ENCODE measurements at regions not wholly inside any gene's neighbourhood (a gene's known extent, or its start where the extent isn't known, plus 50 kb on each side); places are given as distances from the start of the nearest gene placed in this dataset.

DNA sequence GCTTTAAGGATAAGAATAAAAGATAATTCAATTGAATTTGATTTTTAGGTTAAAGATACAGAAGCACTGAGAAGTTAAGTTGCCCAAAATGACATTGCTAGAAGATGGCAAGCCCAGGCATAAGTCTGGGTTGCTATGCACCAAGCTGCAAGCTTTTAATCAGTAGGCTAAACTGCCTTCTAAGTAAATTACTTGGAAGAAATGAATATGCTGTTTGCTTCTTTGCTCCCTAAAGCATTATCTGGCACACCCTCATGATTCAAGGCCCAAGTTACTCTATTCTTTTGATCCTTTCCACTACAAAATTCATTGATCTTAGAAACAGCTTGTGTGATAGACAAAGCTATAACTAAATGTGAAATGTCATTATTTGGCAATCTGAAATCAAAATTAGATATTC, 1991.1 kb downstream of the ARAP2 start:
- TF ChIP-seq, protein P1, sequence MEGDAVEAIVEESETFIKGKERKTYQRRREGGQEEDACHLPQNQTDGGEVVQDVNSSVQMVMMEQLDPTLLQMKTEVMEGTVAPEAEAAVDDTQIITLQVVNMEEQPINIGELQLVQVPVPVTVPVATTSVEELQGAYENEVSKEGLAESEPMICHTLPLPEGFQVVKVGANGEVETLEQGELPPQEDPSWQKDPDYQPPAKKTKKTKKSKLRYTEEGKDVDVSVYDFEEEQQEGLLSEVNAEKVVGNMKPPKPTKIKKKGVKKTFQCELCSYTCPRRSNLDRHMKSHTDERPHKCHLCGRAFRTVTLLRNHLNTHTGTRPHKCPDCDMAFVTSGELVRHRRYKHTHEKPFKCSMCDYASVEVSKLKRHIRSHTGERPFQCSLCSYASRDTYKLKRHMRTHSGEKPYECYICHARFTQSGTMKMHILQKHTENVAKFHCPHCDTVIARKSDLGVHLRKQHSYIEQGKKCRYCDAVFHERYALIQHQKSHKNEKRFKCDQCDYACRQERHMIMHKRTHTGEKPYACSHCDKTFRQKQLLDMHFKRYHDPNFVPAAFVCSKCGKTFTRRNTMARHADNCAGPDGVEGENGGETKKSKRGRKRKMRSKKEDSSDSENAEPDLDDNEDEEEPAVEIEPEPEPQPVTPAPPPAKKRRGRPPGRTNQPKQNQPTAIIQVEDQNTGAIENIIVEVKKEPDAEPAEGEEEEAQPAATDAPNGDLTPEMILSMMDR (IDR thresholded peaks at IDR 0.05; ENCODE audit: insufficient read depth, low read depth, low read length) = no peak
- no peak for DNase-seq (ENCODE audit: low read depth)
- no peak overlapping the region for H3K4me3 ChIP-seq (ENCODE audit: low read depth, low read length)

DNA sequence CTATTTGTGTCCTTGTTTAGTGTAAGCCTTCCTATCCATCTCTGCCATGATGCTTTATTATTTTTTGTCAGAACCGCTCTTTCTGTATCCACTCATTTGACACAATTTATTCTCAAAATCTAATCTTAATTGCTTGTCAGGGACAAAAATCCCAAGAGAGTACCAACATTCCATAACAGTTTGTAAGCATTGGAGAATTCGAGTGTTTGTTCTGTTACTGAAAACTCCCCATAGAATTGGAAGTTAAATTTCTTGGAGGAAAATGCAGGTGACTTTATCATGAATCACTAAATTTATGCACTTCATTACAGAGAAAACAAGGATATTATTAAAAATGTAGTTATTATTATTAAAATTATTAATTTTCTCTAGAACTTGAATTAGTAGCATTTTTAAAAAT, 1986.1 kb downstream of the ARAP2 start:
- TF ChIP-seq, protein P1 (IDR thresholded peaks at IDR 0.05; ENCODE audit: insufficient read depth, low read depth, low read length) = no peak
- H3K4me3 ChIP-seq (ENCODE audit: low read depth, low read length) = no peak overlapping the region
- DNase-seq (ENCODE audit: low read depth) = no peak

DNA sequence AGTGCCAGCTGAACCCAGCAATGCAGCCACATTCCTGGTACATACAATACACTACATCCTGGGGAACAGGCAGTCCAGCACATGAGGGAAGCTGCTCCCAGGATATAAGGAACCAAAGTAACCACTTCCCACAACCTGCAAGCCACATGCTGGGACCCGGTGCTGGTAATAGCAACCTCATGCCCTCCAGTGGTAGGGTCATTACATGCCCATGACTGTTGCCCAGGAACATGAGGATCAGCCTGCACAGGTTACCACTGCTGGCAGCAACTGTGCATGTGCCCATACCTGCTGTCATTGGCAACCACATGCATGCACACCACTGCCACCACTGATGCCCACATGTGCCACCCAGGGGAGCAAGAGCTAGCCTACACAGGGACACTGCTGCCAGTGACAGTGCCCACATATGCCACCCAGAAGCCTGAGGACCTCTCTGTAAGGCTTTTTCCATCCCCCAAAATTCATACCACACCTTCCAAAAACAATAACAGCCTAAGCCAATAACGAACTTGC, 1982.5 kb downstream of the ARAP2 start:
- DNase-seq (ENCODE audit: low read depth) = no peak
- no peak overlapping the region for H3K4me3 ChIP-seq (ENCODE audit: low read depth, low read length)
- TF ChIP-seq, protein P1 (IDR thresholded peaks at IDR 0.05; ENCODE audit: insufficient read depth, low read depth, low read length) = no peak

DNA sequence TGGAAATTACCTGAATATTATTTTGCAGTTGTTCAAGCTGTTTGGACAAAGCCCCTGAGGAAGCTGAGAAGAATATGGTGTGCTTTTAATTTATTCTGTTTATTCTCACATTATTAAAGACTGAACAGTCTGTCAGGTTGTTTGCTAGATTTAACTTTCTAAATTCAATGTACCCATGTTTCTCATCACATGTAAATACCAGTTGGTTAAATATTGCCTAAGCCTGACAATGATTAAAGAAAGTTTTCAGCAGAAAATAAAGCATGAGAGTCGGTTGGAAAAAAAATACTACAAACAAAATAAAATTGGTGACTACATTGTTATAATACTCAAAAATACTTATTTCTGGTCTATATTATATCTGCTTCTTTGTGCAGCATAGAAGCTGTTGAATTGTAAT, 1974.7 kb downstream of the ARAP2 start:
- DNase-seq (ENCODE audit: low read depth) = no peak
- TF ChIP-seq, protein P1 (IDR thresholded peaks at IDR 0.05; ENCODE audit: insufficient read depth, low read depth, low read length) = no peak
- H3K4me3 ChIP-seq (ENCODE audit: low read depth, low read length) = no peak overlapping the region

DNA sequence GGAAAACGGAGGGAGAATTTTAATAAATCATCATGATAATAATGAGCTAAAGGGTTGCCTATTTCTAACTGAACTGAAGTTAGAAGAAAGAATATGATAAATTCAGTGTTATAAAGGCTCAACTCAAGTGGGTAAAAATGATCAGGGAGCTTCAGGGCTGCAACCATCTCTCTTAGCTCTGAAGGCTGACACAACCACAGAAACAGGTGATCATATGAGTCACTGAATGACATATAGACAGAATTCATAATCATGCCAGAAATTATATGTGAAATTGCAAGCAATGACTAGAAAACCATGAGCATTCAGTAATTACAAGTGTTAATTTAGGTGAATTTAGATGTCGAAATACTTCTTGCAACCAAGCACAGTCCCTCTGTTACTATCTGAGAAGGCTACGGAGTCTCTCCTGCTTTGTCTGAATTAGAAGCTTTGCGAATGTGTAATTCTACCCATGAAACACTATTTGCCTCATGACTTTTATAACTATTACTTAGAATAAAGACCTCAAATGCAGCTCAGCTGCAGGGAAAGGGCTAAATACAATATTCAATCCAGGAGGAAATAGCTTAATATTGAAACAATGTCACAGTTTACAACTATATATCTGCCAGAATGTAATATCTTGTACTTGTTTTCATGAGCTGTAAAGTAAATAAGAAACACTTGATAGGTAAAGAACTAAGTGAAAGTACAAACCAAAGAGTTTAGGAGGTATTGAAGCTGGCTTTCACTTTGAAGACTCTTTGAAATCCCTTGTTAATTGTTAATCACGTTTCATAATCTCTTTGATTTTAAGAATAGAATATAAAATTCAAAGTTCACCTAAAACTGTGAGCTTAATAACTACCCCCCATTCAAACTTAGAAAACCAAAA, 1972.6 kb downstream of the ARAP2 start:
- H3K4me3 ChIP-seq (ENCODE audit: low read depth, low read length) = no peak overlapping the region
- TF ChIP-seq, protein P1 (IDR thresholded peaks at IDR 0.05; ENCODE audit: insufficient read depth, low read depth, low read length) = no peak
- DNase-seq (ENCODE audit: low read depth) = no peak

DNA sequence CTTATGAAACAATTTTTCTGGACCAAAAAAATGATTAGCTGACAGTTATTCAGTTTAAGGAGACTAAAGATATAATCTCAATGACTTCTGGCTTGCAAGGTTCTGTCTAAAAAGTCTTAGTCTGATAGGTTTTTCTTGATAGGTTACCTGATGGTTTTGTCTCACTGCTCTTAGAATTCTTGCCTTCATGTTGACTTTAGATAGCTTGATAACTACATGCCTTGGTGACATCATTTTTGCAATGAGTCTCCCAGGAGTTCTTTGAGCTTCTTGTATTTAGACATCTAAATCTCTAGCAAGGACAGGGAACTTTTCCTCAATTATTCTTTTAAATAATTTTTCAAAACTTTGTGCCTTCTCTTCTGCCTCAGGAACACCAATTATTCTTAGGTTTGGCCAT, 1965.3 kb downstream of the ARAP2 start:
- DNase-seq (ENCODE audit: low read depth) = no peak
- TF ChIP-seq, protein P1 (IDR thresholded peaks at IDR 0.05; ENCODE audit: insufficient read depth, low read depth, low read length) = no peak

More for the DNA sequence above, 1965.3 kb downstream of the ARAP2 start:
- no peak overlapping the region for H3K4me3 ChIP-seq (ENCODE audit: low read depth, low read length)
